Colonic mucosa (tissue), 4 donors: ENCODE measurements at regions not wholly inside any gene's neighbourhood (a gene's known extent, or its start where the extent isn't known, plus 50 kb on each side); places are given as distances from the start of the nearest gene placed in this dataset.
"Not testable (repeated sequence)": the region's sequence is repeated elsewhere in the genome, so short reads cannot be mapped to it uniquely, and the experiment has no call there.

Experiments used
- DNase-seq: peaks from one replicate; pipeline ENCODE4 v3.0.0-alpha.2; 2020
- H3K27ac ChIP-seq: fragments of 200-600 bp; one replicate; pipeline ENCODE4 v1.8.0; 2021
- H3K27me3 ChIP-seq: fragments of 200-600 bp; one replicate; pipeline ENCODE4 v1.8.0; 2021
- H3K36me3 ChIP-seq: fragments of 200-600 bp; one replicate; pipeline ENCODE4 v1.8.0; 2021
- H3K4me1 ChIP-seq: fragments of 200-600 bp; one replicate; pipeline ENCODE4 v1.8.0; 2021; ENCODE audit warnings: mild to moderate bottlenecking
- H3K4me3 ChIP-seq: fragments of 200-600 bp; one replicate; pipeline ENCODE4 v1.8.0; 2021
- H3K9ac ChIP-seq, 2 donors: one replicate each; pipeline ENCODE4 v1.7.0; 2013; ENCODE audit warnings: control low read depth in 2 of 2, low read depth in 2 of 2, low read length in 2 of 2
- H3K9me3 ChIP-seq: fragments of 200-600 bp; one replicate; pipeline ENCODE4 v1.8.0; 2021
- intact Hi-C: fragments of 100-400 bp; cut with DNase I; formaldehyde crosslinking; loops from one replicate; pipeline ENCODE4 v1.14.1; 2022
- TF ChIP-seq, protein P1 (sequence below): fragments of 200-600 bp; IDR thresholded peaks from one replicate; pipeline ENCODE4 v1.8.0; 2022; ENCODE audit warnings: antibody characterized with exemption, mild to moderate bottlenecking
- donor health status: healthy.
- donor health status: DM: no; HTN: no; CAD: no.
- donor health status: DM: no; HTN: no; CAD: no.

DNA sequence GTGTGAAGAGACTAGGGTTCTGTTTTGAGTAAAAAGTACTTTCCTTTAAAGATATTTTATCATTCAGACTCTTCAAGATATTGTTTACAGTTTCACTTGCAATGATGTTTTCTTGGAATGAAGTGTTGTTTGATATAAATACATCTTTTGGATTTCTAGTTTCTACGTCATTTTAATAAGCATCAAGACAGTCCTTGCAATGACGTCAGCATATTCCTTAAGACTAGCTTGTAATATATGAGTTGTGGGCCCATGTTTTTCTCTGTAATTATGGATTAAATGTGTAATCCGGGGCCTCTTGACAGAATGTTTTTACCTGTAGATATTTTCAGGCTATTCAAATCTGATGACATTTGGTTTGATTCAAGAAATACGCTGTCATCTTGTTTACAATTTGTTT is 66.1 kb downstream of the RBMX2 start:
- intact Hi-C loops, result no loop called here
- Histone ChIP-seq H3K4me3 (no peak overlapping the region), H3K36me3 (no peaks in the 10 kb centered on the region), H3K27me3 (no peaks in the 10 kb centered on the region), H3K4me1 (no peaks in the 10 kb centered on the region), H3K9me3 (no peaks in the 10 kb centered on the region), H3K27ac (no peak overlapping the region), H3K9ac (no peak overlapping the region)
- no peak for DNase-seq
- TF ChIP-seq, protein P1, sequence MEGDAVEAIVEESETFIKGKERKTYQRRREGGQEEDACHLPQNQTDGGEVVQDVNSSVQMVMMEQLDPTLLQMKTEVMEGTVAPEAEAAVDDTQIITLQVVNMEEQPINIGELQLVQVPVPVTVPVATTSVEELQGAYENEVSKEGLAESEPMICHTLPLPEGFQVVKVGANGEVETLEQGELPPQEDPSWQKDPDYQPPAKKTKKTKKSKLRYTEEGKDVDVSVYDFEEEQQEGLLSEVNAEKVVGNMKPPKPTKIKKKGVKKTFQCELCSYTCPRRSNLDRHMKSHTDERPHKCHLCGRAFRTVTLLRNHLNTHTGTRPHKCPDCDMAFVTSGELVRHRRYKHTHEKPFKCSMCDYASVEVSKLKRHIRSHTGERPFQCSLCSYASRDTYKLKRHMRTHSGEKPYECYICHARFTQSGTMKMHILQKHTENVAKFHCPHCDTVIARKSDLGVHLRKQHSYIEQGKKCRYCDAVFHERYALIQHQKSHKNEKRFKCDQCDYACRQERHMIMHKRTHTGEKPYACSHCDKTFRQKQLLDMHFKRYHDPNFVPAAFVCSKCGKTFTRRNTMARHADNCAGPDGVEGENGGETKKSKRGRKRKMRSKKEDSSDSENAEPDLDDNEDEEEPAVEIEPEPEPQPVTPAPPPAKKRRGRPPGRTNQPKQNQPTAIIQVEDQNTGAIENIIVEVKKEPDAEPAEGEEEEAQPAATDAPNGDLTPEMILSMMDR, result no peak

- TF ChIP-seq, protein P1, result no peak
- Histone ChIP-seq H3K4me1 (no peaks in the 10 kb centered on the region), H3K4me3 (no peak overlapping the region), H3K27me3 (no peaks in the 10 kb centered on the region), H3K36me3 (no peaks in the 10 kb centered on the region), H3K27ac (no peak overlapping the region), H3K9me3 (no peaks in the 10 kb centered on the region), H3K9ac (no peak overlapping the region)
- DNase-seq, result no peak
- intact Hi-C loops, result no loop called here
Measured at GRCh38 chrX:130468395-130468923, 66.7 kb downstream of the RBMX2 start.

GRCh38 chrX:130482871-130483270 is 81.1 kb downstream of the RBMX2 start:
- H3K9me3 ChIP-seq, result no peaks in the 10 kb centered on the region
- no peak overlapping the region for H3K9ac ChIP-seq
- no peak overlapping the region for H3K27ac ChIP-seq
- no peaks in the 10 kb centered on the region for H3K36me3 ChIP-seq
- H3K27me3 ChIP-seq, result no peaks in the 10 kb centered on the region
- intact Hi-C loops, result no loop called here
- no peaks in the 10 kb centered on the region for H3K4me1 ChIP-seq
- no peak overlapping the region for H3K4me3 ChIP-seq
- TF ChIP-seq, protein P1, result no peak
- no peak for DNase-seq

DNA sequence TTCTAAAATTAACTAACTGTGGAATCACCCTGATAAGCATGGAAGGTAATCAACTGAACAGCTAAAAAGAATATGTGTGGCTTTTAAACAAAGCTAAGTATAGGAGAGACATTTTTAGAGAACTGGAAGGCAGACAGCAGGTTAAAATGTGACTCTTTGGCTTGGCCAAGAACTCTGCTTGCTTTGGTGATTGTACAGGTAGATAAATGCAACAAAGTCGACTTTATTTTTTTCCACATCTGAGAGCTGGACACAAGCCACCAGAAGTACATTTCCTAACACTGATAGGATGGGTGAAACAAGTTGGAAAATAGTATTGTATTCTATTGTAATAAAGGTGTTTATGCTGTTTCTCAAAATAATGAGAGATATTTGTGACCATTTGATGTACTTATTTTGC is 84.1 kb downstream of the RBMX2 start:
- no peak overlapping the region for H3K27ac ChIP-seq

GRCh38 chrX:130495502-130495901 is 93.7 kb downstream of the RBMX2 start:
- H3K36me3 ChIP-seq, H3K9ac ChIP-seq, H3K27me3 ChIP-seq, H3K27ac ChIP-seq, DNase-seq, H3K4me1 ChIP-seq, H3K4me3 ChIP-seq, H3K9me3 ChIP-seq, intact Hi-C loops: not testable (repeated sequence)

More for the DNA sequence above, 84.1 kb downstream of the RBMX2 start:
- no peak for DNase-seq
- intact Hi-C loops, result no loop called here
- H3K4me1 ChIP-seq, result no peaks in the 10 kb centered on the region
- no peak overlapping the region for H3K9ac ChIP-seq
- no peaks in the 10 kb centered on the region for H3K9me3 ChIP-seq
- TF ChIP-seq, protein P1, result no peak
- no peak overlapping the region for H3K4me3 ChIP-seq
- H3K36me3 ChIP-seq, result no peaks in the 10 kb centered on the region
- H3K27me3 ChIP-seq, result no peaks in the 10 kb centered on the region

DNA sequence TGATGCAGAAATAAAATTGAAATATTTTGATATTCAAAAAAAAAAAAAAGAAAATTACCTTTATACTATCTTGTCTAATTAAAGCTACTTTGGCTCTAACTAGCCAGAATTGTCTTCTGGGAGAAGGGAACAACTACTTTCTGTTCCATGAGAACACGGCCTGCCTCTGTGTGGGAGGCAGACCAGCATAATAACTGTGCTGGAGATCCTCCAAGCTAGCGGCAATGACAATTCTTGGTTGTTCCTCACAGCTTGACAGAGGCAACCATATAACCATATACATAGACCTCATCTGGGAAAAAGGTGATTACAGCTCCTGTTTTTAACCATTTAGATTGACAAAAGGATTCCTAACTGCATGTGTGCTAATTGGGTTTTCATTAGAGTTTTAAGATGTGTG is 95.7 kb downstream of the RBMX2 start:
- no peaks in the 10 kb centered on the region for H3K27me3 ChIP-seq
- no peak overlapping the region for H3K27ac ChIP-seq
- DNase-seq, result no peak

More for the DNA sequence above, 95.7 kb downstream of the RBMX2 start:
- TF ChIP-seq, protein P1, result no peak
- H3K9me3 ChIP-seq, result no peaks in the 10 kb centered on the region
- no peaks in the 10 kb centered on the region for H3K4me1 ChIP-seq
- H3K36me3 ChIP-seq, result no peaks in the 10 kb centered on the region
- intact Hi-C loops, result no loop called here
- H3K4me3 ChIP-seq, result no peak overlapping the region
- H3K9ac ChIP-seq, result no peak overlapping the region
